ENCODE measurements at regions not wholly inside any gene's neighbourhood (a gene's known extent, or its start where the extent isn't known, plus 50 kb on each side); places are given as distances from the start of the nearest gene placed in this dataset.

DNA sequence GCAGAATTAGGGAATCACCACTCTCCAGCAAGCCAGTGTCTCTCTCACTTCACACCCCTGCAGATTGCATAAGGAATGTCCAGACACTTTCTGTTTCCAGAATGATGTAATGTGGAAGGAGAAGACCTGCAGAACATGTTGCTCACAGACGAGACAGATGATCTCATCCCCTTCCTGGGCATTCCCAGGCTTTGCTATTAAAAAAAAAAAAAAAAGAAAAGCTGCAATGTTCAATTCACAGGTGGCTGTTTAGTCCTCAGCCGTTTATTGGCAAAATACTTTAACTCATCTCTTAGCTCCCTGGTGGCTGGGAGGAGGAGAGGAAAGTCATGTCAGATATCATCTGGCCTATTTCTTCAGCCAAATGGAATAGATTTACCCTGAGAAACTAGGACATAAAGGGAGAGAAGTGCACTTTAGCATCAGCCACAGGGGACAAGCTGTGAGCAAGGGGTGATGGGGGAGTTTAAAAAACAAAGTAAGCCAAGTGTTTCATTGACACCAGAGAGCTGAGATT, 95.9 kb upstream of the TNC start:
- TF ChIP-seq, protein P1, sequence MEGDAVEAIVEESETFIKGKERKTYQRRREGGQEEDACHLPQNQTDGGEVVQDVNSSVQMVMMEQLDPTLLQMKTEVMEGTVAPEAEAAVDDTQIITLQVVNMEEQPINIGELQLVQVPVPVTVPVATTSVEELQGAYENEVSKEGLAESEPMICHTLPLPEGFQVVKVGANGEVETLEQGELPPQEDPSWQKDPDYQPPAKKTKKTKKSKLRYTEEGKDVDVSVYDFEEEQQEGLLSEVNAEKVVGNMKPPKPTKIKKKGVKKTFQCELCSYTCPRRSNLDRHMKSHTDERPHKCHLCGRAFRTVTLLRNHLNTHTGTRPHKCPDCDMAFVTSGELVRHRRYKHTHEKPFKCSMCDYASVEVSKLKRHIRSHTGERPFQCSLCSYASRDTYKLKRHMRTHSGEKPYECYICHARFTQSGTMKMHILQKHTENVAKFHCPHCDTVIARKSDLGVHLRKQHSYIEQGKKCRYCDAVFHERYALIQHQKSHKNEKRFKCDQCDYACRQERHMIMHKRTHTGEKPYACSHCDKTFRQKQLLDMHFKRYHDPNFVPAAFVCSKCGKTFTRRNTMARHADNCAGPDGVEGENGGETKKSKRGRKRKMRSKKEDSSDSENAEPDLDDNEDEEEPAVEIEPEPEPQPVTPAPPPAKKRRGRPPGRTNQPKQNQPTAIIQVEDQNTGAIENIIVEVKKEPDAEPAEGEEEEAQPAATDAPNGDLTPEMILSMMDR (IDR thresholded peaks at IDR 0.05): no peak
- no peak for TF ChIP-seq POLR2A (IDR thresholded peaks at IDR 0.05)
